T follicular helper cell (primary cell): ENCODE measurements at regions not wholly inside any gene's neighbourhood (a gene's known extent, or its start where the extent isn't known, plus 50 kb on each side); places are given as distances from the start of the nearest gene placed in this dataset.
"Not testable (repeated sequence)": the region's sequence is repeated elsewhere in the genome, so short reads cannot be mapped to it uniquely, and the experiment has no call there.

Experiments used
- DNase-seq: peaks from one replicate; pipeline ENCODE4 v3.0.0-alpha.2; 2020; ENCODE audit warnings: low read depth

DNA sequence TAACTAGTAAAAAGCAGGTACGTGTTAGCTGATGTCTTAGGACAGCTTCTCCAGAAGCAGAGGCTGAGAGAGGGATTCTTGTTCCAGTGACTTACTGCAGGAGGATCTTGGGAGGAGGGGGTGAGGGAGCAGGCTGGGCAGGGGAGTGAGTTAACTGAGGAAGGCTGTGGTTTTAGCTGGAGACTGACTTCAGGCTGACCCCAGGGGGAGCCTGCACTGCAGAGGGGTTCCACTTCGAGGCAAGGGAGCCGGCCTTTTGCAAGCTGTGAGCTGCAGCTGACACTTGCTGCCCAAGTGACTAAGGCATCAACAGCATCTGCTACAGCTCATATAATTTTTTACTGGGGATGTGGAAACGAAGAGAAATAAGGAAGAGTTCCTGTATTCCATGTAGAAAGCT is 50.4 kb upstream of the SOD1 start:
- no peak for DNase-seq

DNA sequence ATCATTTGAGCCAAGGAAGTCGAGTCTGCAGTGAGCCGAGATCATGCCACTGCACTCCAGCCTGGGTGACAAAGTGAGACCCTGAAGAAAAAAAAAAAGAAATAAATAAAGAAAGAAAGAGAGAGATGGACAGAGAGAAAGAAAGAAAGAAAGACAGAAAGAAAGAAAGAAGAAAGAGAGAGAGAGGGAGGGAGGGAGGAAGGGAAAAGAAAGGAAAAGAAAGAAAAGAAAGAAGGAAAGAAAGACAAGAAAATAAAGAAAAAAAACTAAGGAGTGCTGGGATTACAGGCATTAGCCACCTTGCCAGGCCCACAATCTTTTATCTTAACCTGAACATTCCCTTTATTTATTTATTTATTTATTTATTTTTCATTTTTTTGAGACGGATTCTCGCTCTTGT is 51.7 kb upstream of the SOD1 start:
- no peak for DNase-seq

DNA sequence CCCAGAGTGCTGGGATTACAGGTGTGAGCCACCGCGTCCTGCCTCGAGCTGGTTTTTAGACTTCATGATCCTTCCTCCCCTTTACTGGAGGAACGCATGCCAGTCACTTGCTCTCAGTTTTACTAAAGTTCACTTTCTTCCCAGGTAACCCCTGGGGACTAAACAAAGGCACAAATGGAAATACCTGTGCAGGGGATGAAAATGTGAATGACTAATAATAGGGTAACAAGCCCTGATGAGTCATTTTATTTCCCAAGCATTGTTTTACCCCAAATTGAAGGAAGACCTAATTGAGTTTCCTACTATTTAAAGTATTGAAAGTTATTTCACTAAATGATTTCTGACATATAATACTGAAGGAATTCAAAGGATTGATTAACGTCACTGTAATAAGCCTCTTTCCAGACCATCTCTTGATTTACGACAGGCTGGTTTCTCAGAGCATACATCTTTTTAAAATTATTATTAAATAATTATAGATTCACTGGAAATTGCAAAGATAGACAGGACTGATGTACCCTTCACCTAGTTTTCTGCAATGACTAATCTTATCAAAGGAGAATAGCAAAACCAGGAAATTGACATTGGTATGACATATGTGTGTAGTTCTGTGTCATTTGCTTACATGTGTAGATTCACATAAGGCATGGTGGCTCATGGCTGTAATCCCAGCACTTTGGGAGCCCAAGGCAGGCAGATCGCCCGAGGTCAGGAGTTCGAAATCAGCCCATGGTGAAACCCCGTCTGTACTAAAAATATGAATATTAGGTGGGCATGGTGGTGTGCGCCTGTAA is 53.2 kb upstream of the SOD1 start:
- no peak for DNase-seq

DNA sequence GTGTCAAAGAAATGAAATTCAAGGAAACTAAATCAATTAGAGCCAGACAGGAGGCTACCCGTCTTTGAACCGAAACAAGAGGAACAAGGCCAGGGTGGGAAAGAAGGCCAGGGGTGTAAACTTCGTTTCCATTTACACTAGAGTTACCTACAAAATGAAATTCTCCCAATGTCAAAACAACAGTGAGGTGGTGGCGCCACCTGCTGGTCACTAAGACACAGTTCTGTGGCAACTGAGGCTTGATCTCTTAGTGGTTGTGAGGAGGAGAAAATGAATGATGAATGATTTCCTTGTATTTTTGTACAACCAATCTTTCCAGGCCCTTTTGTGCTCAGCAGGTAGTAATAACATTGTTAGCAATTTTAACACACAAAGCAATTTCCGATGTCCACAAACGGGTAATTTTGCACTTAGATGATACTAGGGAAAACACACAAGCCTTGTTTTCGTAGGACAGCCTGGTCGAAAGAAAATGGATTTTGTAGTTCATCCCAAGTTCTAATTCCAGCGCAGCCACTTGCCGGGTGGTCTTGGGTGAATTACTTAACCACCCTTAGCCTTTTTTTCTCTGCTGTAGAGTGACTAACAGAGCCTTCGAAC is 54.8 kb upstream of the SOD1 start:
- DNase-seq: peak; percentile 49

DNA sequence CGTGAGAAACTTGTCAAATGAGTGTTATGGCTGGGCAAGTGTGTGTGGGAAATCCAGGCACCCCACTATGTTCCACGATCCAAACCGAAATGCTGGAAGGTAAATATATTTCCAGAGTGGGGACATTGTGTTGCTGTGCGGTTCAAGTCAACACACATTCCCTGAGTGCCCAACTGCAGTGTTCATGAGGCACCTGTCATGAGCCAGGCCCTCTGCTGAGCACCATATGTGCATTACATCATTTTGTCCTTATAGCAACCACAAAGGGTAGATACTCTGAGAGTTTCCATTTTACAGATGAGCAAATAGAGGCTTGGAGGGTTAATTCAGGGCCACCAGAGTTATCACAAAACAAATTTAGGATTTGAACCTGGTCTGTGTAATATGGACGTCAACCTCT is 59.9 kb upstream of the SOD1 start:
- no peak for DNase-seq

DNA sequence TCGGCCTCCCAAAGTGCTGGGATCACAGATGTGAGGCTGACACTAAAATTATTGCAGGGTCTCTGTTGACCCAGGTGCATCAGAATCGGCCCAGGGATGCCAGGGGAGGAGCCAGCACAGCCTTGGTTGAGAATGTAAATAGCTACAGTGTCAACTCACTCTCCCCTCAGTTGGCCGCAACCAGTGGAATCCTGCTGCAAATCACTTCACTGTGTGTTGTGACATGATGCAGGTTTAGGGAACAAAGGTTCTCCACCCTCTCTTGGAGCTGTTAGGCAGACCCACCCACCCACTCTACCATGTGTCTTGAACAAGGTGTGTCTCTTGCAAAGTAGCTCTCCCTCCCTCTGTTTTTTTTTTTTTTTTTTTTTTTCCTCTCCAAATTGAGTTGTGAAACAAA is 60.5 kb upstream of the SOD1 start:
- DNase-seq: no peak

DNA sequence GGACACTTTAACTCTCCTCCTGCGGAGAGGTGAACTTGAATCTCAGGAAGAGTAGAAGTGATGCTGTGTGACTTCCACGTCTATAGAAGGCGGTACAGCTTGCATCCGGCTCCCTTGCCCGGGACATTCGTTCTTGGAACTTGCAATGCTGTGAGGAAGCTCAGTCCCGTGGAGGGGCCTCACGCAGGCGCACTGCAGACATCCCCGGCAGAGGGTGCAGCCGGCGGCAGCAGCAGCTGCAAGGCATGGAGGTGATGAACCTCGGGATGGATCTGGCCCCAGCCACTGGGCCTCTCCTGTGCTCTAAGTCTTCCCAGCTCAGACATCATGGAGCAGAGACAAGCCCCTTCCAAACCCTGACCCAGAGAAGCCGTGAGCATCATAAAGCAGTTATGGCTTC is 61.8 kb upstream of the SOD1 start:
- no peak for DNase-seq

DNA sequence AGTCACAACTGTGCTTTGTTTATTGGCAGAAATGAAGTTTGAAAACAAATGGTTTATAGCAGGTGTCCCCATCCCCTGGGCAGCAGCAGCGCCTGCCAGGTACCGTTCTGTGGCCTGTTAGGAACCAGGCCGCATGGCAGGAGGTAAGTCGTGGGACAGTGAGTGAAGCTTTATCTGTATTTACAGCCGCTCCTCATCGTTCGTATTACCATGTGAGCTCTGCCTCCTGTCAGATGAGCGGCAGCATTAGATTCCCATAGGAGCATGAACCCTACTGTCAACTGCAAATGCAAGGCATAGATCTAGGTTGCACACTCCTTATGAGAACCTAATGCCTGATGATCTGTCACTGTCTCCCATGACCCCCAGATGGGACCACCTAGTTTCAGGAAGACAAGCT is 63.4 kb upstream of the SOD1 start:
- no peak for DNase-seq

DNA sequence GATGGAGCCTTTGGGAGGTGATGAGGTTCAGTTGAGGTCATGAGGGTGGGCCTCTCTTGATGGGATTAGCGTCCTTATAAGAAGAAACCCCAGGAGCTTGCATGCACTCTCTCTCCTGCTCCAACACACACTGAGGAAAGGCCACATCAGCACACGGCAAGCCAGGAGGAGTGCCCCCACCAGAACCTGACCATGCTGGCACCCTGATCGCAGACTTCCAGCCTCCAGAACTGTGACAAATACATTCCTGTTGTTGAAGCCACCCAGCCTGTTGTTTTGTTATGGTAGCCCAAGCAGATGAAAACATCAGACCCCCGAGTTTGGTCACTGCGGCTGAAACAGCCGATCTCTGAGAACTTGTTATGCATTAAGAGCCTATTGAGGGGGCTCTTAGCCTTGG is 64.8 kb upstream of the SOD1 start:
- no peak for DNase-seq

DNA sequence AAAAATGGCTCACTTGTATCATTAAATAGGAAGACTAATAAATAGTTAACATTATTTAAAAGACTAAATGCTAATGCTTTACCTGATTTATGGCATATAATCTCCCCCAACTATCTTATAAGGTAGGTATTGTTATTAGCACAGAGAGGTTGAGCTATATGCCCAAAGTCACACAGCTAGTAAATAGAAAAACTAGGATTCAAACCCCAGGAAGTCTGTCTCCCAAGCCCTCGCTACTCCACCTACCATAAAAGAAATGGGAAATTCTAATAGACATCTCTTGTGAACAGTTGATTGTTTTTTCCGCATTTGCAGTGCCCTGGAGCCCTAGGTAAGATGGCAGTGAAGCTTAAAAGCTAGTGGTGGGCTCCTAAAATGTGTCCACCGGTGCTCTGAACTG is 65.2 kb upstream of the SOD1 start:
- DNase-seq: no peak

DNA sequence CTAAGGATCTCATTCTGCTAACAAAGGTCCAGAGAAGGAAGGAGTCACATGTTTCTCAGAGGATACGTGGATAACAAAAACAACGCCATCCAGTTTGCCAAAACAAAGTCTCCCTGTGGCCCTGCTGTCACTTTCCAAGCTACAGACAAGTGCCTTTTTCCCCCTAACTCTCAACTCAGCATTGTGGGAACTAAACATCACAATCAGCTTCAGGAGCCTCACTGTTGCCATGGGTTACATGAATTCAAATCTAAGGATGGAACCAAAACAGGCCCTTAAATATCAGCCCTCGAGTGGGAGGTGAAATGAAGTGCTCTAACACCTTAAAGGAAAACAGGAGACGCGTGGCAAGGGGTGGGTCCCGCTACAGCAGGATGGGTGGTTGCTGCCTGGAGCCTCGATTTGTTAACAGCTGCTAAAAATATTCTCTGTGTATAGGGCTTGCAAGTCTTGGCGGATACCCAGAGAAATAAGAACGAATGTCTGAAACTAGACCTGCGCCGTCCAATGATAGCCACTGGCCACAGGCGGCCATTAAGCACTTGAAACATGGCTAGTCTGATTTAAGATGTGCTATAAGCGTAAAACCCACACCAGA is 66.4 kb upstream of the SOD1 start:
- DNase-seq: no peak

DNA sequence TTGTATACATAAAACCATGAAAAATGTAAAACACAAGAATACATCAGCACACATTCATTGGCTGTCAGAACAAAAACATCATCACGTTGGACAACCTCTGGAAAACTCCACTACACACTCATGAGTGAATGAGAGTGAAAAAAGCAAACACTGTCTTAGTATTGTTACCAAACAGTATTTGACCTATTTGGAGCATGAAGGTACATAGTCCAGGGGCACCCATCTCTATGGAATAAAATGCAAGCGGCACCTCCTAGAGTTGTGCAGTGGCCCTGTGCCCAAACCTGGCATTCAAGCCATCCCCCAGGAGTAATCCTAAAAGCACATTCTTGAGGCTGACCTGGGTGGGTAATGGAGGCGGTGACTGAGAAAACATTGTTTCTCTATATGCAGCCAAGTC is 67.0 kb upstream of the SOD1 start:
- DNase-seq: no peak

DNA sequence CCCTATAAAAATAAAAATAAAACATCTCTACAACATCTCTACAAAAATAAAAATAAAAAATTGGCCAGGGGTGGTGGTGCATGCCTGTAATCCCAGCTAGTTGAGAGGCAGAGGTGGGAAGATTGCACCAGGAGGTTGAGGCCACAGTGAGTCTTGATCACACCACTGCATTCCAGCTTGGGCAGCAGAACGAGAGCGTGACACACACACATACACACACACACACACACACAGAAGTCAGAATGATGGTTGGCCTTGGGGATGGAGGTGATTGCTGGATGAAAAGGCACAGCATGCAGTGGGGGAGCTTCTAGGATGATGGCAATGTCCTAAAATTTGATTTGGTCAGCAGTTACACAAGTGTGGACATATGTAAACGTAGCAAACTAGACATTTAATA is 69.7 kb upstream of the SOD1 start:
- DNase-seq: no peak

DNA sequence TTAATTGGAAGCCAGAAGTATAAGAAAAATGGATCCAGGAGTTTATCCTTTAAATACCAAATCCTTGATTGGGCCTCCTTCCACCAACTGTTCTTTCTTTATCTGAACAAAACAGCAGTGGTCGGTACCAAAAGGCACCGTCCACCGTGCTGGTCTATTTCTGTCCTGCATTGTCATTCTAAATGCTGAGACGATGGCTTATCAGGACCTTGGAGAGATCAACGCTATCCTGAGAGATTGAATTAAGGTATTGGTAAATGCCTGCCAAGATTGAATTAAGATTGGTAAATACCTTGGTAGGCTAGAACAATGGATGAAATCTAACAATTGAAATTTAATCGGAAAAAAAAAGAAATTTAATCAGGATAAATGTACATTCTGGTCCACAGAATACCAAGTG is 73.4 kb upstream of the SOD1 start:
- no peak for DNase-seq

DNA sequence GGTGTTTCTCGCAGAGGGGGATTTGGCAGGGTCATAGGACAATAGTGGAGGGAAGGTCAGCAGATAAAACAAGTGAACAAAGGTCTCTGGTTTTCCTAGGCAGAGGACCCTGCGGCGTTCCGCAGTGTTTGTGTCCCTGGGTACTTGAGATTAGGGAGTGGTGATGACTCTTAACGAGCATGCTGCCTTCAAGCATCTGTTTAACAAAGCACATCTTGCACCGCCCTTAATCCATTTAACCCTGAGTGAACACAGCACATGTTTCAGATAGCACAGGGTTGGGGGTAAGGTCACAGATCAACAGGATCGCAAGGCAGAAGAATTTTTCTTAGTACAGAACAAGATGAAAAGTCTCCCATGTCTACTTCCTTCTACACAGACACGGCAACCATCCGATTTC is 75.6 kb upstream of the SOD1 start:
- DNase-seq: not testable (repeated sequence)

DNA sequence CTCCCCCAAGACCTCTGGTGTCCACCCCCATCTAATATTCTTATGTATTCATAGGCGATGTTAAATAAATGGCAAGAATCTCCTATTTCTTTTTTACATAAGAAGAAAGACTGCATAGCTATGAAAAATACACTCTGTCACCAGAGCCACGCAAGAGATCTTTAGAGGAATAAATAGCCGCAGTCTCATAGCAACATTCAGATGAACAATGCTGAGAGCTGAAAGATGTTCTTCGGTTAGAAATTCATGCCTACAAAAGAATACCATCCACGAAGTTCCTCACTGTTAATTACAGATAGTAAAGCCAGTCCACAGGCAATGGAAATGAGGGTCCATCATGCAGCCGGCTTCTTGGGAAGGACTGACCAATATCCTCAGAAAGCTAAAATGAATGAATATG is 76.0 kb upstream of the SOD1 start:
- no peak for DNase-seq

DNA sequence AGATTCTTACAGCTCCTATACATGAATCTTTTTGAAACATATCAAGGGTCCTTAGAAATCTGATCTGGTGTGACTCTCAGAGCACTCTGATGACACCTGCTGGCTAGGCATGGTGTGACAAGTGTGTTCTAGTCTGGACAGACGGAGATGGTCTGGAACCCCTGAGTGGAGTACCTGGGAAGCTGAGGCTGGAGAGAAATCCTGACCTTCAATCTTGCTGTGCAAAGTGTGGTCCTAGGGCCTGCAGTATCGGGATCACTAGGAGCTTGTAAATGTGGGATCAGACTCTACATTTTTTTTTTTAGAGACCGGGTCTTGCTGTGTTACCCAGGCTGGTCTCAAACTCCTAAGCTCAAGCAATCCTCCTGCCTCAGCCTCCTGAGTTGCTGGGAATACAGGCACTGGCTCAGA is 78.6 kb upstream of the SOD1 start:
- peak; percentile 61 for DNase-seq

DNA sequence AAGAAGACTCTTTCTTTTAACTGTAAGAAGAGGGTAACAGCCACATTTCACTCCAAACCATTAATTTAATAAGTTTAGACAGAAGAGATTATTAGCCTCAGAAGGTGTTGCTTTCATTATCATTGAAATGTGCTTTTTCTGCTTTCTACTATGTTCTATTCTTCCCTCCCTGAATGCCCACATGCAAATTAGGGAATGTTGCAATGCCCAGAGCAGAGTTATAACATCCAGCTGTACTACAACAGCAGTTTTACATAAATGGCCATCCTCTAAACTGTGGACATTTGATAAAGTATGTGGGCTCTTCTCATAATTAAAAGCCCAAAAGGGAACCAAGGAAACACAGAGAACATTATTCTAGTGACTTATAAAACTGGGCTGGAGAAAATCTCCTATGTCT is 82.2 kb upstream of the SOD1 start:
- DNase-seq: no peak

DNA sequence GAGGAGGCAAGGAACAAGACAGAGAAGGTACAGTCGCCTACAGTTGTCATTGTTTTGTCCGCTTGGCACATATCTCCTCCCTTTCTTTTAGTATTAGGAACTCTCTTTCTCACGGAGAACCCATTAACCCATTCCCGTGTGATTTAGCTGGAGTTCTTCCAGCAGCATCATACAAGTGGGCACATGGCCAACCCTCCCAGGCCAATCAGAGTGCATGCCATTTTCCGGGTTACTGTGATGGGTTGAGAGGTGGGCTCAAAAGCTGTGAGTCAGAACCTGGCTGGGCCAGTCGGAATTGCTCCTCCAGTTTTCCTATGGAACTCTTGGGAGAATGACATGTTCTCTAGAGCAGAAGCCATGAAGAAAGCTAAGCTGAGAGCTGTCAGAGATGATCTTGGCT is 83.1 kb upstream of the SOD1 start:
- no peak for DNase-seq

DNA sequence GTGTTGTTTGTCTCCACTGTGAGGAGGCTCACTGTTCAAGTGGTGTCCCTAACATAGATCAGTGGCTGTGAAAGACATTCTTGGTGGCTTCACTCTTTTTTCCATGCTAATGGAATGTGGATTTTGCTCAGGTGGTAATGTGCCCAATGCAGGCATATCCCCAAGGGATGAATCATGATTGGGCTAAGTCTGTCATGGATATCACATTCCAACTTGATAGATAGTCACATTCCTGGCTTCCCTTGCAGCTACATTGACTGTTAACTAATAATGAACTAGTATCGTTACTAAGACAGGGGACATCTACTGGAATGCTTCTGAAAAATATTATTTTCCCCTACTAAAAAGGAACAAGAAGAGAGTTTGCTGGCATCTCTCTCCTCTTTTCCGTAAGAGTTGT is 86.3 kb upstream of the SOD1 start:
- no peak for DNase-seq

DNA sequence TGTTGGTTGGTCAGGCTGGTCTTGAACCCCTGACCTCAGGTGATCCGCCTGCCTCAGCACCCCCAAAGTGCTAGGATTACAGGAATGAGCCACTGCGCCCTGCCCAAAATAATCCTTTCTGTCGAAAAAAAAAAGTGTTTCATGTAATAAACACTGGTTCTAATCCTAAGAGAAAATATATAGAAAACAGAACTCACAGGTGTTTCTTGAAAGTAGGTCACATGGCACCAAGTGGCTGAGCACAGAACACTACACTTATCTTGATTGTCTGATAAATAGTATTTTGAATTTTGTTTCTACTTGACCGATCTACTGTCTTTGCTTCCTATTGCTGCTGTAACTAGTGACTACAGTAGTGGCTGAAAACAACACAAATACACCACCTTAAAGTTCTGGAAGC is 87.6 kb upstream of the SOD1 start:
- DNase-seq: no peak

DNA sequence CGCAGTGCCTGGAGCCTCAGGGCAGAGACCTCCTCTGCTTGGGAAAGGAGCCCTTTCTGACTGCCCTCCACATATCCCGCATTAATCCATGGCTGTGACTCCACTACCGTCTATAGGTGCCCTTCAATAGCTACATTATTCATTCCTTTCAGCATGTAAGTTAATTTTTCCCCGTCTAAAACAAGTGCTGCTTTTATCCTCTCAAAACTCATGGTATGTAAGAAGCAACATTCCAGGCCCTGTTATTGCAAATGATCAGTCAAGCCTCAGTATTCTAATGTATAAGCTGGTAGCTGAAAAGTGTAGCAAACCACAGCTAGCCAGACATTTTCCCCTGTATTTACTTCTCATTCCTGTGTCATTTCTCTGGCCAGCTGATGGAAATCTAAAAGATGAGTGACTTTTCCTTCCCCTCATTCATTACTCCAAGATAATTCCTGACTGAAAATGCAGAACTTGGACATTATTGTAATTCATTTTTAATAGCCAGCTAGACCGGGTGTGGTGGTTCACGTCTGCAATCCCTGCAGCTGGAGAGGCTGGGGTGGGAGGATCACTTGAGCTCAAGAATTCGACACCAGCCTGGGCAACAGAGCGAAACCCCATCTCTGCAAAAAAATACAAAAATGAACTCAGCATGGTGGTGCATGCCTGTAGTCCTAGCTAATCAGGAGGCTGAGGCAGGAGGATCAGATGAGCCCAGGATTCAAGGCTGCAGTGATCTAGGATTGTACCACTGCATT is 88.5 kb upstream of the SOD1 start:
- no peak for DNase-seq

DNA sequence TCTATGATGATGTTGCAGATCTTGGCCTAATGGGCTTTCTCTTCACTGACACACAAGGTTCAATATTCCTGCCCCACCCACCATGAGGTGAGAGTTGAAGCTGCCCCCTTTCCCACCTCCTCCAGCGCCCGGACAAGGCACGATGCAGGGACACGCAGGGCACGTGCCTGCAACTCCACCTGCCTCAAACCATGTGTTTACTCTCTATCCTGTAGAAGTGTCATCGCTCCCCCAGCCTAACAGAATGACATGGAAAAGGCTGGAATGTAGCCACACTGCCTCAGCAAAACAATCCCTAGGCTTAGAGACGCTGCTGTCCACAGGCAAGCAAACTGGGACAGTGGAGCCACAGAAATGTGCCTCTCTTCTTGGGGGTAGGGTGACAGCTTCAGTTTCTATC is 92.9 kb upstream of the SOD1 start:
- DNase-seq: no peak
